ENCODE measurements at regions not wholly inside any gene's neighbourhood (a gene's known extent, or its start where the extent isn't known, plus 50 kb on each side); places are given as distances from the start of the nearest gene placed in this dataset.
"Not testable (repeated sequence)": the region's sequence is repeated elsewhere in the genome, so short reads cannot be mapped to it uniquely, and the experiment has no call there.

DNA sequence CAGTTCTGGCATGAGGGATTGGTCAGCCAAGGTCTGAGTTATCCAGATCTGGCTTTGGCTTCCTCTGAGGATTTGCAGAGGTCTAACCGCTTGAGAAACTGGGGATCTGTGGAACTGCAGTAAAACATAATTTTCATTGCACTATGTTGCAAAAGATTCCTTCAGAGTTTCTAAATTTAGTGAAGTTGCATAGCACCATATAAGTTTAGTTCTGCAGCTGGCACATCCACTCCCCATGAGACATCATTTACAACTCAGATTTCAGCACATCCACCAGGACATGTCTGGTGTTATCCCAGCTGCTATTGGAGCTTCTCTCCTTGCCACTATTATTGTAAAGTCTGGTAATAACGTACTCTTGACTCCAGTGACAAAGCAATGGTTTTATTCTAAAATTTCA is 181.5 kb downstream of the CWF19L2 start:
- DNase-seq: no peak

DNA sequence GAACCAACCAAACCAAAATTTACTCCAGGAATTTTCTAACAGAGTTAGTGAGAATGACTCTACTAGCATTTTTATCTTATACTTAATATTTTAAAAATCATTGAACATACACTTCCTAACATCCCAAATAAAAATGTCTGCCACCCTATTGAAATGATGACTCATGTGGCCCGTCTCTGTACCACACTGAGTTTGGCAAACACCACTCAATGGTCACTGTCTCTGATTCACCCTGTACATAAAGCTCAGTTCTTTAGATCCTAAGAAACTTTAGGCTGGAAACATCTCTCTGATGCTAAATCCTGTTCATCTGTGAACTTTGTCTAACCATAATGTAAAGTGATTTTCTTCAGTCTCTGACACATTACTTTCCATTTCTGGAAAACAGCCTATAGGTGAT is 182.0 kb downstream of the CWF19L2 start:
- no peak for DNase-seq

DNA sequence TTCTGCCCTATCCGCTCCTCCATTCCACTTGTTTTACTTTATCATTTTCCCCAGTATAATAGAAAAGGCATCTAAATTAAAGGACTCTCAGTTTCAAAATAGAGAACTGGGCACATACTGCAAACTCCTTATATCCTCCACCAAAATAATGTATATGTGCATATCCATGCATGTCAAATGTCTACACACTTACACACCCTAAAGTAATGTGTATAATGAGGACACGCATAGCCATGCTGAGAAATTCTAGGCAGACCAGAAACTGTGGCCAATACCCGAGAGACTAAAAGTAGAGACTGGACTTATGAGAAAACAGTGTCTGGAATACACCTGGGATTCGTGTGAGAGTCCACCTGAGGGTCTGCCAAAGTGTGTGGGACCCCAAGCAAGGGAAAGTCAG is 183.5 kb downstream of the CWF19L2 start:
- no peak for DNase-seq

DNA sequence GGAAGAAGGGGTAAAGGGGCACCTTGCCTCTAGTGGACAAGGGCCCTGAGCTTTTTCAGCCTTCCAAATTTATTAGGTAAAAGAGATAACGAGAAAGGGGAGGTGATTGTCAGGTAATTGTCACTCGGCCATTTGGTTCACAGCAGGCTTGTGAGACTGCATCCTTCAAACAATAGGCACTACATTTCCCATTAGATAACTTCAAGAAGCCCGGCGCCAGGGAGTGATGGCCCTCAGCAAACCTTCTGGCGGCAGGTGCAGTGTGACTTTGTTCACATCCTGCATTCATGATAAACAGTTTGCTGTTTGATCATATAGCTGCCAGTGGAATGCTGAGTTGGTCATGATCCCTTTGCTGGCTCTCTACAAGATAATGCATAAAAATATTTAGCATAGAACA is 185.1 kb downstream of the CWF19L2 start:
- no peak for DNase-seq

DNA sequence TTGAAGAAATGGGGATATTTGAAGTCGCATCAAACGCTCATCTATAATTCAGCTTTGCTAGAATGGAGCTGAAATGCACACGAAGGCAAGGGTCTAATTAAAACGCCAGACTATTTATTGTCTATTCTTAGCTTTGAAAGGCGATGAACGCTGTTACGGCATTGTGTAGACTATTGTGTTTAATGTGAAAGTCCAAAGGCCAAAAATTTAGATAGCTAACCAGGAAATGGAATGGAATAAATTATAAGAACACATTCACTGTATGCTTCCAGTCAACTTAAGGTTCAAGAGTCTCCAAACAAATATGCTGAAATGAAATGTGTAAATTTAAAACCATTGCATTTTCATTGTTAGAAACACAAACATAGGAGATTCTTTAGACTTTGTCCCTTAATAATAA is 186.2 kb downstream of the CWF19L2 start:
- no peak for DNase-seq

DNA sequence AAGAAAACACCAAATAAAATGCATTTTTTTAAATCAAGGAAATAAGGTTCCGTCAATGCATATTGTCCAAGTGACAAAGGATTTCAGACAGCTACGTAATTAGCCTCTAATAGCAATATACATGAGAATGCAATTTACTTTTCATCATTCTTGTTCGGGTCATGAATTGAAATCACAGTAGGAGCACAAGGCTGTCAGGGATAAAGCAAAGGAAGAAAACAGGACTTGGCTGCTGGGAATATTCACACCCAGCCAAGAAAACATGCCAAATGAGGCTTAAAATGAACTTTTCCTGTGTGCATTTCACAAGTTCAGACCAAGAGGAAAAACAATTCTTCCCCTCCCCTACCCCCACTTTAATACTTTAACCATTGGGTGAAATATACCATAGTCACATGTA is 188.6 kb downstream of the CWF19L2 start:
- DNase-seq: no peak

DNA sequence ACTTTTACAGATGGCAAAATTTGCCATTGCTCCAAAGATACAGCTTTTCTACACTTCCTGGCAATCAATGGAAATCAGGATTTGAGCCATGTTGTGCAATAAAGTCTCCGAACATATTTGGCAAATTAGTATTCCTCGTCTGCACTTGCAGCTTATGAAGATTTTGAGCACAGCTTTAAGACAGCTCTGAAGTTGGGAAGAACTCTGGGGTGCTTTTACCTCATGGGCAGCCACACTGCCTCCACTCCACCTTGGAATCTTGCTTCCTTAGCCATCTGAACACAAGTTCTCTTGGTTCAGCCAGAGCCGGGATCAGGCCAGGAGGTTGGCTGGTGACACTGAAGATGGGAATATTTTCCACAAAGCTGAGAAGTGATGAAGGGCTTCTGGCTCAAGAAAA is 191.2 kb downstream of the CWF19L2 start:
- DNase-seq: no peak

DNA sequence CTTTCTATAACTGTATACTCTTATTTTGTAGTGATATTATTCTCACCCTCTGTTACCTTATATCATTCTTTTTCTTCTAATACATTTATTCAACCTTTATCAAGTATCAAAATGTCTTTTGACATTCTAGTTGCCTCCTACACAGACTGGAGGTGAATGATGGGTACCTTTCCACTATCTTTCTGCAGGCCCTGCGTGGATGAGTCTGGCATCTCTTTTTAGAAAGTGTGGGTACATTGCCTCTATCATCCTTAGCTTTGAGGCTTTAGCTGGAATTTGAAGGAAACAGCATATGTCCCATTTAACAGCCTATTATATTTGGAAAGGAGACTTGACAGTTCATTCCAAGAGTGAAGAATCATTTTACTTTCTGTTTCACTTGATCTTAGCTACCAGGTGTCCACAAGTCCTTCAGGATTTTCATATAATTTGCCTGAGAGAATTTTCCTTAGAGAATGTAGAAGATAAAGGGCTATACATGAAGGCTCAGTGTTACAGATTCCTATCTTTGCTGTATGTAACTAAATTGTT is 192.0 kb downstream of the CWF19L2 start:
- DNase-seq: no peak

DNA sequence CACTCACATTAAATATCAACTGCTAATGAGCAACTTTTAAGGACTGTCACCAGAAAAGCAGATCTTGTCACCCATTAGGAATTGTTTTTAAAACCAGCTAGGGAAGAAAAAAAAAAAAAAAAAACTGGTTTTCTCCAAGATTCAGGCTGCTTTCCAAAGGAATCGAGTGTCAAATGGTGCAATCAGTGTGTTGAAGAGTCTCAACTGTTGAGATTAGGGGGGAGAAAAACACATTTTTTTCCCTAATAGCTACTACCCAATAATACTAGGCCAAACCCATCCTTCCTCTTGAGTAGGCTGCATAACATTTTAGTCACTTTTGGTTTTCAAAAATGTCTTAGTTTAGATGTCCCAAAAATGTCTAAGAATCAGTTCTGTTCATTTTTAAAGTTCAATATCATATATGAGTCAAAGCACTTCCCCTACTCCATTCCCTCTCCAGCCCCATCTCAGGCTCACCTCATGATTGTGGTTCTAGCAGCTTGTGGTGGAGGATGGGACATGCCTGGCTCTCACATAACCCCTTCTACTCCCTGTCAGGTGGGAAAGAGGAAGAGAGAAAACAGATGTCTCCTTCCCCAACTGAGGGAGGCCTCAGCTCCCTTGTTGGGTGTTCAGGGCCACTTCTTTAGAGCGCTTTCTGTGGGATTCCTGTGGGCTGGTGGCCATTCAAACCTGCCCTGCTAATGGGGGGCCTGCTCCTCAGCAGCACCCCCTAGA is 193.6 kb downstream of the CWF19L2 start:
- DNase-seq: no peak

DNA sequence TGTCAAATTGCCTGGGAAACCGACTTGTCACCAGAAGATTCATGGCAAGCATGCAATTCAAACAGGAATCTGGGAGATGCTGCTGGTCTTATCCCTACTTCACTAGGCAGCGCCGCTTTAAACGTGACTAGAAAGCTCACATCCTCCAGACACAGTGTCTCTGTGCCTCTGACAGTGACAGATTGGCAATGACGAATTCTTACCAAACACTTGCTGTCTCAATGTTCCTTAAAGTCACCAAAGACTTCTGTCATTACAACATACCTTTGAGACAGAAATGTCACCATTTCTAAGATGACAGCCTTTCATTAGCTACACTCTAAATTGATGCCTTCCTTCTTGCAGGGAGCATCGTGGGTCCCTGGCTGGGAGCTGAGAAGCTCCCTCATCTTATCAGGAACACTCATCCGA is 197.8 kb downstream of the CWF19L2 start:
- DNase-seq: no peak

DNA sequence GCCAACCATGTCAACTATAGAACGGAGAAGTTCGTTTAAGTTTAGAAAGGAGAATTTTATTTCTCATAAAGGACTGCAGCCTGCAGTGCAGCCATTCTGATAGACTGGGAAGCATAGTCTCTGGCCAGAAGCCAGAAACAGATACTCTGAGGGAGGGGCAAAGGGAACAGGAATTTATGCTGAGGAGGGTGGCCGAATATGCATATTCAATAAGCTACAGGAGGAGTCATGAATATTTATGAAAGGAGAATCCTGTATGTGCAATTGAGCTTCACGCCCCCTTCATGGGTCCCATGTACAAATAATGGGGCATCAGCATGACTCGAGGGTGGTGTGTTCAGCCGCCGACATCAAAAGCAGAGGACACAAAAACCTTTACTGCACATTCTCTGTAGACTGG is 199.9 kb downstream of the CWF19L2 start:
- DNase-seq: no peak

DNA sequence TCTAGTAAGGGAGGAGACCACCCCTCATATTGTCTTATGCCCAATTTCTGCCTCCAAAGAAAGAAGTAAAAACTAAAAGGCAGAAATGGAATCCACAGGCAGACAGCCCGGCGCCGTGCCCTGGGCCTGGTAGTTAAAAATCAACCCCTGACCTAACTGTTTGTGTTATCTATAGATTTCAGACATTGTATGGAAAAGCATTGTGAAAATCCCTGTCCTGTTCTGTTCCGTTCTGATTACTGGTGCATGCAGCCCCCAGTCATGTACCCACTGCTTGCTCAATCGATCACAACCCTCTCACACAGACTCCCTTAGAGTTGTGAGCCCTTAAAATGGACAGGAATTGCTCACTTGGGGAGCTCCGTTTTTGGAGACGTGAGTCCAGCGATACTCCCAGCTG is 204.0 kb downstream of the CWF19L2 start:
- DNase-seq: not testable (repeated sequence)

DNA sequence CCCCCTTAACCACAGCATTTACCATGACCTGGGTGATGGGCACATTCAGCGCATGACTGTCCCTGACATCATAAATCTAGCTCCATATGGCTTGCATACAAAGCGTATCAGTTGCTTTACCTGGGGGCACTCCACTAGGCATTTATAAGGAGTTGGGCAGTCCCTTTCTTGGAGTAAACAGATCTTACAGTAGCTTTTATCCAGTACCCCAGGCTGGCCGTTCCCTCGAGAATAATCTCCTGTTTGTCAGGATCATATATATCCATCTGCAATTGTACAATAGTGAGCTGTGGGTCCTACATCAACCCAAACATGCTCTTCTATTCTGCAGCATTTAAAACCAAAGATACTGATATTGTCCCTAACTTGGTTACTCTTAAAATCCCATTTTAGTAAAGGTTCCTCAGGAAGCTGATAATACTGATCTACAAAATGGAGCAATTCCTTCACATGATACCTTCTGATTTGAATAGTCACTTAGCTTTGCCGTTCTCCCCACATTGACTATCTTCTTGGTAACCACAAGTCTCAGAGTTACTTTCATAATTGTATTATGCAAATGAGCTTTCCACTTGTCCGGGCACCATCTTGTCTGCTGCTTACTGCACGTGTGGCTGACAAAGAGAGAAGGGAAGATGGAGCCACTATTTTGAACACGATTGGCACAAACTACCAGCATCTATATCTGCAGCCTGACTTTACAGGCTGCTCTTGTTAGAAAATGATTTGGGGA is 205.0 kb downstream of the CWF19L2 start:
- DNase-seq: no peak

DNA sequence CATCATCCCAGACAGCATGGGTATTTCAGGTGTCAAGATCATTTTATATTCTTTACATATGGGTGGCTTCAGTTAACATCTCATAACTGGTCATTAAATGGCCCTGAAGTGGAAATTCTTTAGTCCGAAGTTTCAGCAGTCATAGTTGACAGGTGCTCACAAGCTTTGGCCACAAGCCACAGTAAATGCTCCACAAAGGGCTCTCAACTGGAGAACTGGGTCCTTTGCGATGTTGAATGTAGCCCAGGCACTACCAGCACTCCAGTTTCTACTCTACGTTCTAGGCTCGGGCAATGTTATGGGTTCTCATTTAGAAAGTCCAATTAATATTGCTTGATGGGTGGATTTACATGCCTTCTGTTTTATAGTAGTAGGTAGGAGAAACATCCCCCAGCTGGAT is 206.3 kb downstream of the CWF19L2 start:
- no peak for DNase-seq

DNA sequence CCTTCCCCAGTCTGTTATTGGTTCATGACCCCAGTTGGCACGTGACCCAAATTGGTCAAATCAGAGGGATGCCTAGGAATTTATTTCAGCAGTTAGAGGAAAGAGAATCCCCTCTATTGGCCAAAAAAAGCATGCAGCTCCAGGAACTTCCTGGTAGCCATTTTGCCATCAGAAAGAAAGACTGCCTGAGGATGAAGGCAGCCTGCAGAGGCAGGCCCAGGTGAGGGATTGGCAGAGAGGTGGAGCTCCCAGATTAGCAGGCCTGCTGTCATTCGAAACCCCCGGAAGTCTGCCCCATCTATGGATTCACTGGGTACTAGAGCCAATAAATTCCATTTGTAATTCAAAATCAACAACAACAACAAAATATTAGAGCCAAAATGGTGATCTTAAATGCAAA is 207.6 kb downstream of the CWF19L2 start:
- DNase-seq: no peak

DNA sequence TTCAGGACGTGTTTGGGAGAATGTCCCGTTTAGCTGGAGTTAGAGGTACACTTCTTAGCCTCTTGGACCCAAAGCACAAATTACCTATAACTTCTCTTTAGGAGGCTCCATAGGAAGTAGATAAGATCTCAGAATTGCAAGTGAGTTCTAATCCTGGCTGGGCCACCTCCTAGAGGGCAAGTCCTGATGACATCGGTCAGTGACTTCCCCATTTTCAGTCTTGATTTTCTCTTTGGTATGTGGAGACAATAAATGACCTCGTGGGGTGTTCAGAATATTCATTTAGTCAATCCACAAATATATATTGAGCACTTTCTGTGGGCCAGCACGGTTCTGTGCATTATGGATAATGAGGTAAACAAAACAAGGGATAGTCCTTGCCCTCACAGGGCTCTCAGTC is 208.6 kb downstream of the CWF19L2 start:
- no peak for DNase-seq

DNA sequence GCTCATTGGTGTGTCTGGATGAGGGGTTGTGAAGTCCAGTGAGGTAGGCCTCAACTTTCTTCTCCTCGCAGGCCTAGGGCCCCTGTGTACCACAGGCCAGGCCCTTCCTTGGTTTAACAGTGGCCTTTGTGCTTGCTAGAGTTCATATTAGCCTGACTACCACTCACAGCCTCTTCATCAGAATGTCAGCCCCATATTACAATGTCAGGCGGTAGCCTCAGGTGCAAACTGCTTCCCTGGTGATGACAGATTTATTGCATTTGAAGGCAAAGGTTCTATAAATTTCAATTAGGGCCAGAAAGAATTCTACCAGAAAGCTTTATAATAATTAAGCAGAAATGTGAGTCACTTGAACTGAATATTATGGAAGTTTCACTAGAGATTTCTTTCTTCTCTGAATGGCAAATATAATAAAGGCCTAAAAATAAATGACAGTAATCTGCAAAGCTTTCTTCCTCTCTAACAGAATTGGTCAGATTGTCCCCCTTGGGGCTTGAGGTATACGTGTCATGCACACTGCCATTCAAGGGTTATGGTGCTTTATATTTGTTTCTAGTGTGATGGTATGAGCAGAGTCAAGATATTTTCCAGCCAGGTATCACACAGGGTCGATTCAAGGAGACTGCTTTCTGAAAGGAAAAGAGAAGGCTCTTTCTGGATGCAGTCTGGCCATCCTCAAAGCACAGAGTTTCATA is 210.3 kb downstream of the CWF19L2 start:
- no peak for DNase-seq

DNA sequence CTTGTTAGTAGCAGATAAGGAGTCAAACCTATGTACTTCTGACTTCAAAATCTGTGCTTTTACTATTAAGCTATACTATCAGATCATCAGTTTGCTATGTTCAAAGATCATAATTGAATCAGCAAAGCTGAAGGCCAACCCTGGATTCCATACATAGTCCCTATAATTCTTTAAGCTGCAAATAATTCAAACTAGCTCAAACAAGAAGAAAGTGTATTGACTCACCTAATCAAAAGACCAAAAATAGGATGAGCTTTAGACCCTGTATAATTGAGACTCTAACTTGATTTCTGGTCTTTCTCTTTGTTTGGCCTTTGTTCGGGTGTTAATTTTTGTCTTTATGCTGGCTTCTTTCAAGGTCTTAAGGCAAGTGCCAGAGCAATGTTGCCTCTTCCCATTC is 213.7 kb downstream of the CWF19L2 start:
- DNase-seq: no peak

DNA sequence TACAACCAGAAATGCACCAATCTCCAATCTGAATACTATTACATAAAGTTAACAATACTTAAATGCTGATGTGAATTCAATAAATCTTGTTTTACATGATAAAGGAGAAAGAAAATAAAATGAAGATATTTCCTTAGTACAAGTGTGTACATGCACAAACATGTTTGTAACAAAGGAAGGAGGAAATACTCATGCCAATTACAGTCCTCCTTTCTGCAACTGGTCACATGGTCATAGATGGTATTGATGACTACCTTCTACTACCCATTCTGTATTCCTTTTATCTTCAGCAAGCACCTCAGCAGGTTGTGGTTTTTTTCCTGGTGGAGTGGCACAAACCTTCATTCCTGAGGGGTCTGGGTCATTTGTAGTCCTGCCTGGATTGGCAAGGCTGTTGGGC is 214.2 kb upstream of the GUCY1A2 start:
- DNase-seq: no peak

DNA sequence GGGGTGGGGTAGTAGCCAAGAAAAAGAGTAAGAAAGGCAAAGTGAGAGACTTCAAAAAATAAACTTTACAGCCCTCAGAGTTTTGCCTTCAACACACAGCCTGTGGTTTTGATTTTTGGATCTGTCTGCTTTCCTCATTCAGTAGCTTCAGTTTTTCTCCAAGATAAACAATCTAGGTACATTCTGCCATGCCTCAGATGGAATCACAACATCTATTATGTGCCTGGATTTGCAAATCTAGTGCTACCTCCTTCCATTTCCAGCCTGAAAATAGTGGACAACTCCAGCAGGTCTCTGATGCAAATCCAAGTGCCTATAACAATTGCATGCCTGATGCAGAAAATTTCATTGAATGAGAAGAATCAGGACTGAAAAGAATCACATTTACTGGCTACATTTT is 206.6 kb upstream of the GUCY1A2 start:
- no peak for DNase-seq

DNA sequence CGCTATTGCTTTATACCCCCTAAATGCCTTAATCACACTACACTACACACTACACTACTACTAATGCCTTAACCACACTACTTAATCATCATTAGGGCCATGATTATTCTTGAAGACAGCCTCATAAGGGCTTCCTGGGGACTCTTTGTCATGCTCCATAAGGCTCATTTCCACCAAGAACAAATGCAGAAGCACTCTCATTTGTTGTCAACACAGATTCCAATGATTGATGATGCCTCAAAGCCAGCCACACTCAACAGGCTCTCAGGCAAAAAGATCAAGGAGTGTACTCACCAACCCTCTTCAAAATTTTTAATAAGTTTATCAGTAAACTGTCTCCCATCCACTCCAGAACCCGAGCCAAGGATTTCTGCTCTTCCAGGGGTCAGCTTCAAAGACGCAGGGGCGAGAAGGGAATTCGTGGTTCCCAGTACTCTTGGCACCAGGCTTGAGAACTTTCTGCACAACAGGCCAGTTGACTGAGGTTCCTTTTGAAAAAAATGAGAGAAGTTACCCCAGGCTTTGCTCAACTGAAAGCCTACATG is 204.7 kb upstream of the GUCY1A2 start:
- no peak for DNase-seq

DNA sequence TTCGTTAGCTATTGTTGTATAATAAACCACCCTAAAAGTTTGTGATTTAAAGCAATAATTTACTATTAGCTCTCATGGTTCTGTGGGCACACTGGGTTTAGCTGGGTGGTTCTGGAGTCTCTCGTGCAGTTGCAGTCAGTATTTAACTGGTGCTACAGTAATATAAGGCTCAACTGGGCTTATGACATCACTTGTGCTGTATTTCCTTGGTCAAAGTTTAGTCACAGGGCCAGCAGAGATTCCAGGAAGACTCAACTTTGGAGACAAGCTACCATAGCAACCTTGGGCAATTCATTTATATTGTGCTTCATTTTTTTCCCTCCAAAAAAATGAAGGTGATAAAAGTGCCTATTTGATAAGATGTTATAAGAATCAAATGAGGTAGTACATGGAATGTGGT is 204.2 kb upstream of the GUCY1A2 start:
- no peak for DNase-seq

DNA sequence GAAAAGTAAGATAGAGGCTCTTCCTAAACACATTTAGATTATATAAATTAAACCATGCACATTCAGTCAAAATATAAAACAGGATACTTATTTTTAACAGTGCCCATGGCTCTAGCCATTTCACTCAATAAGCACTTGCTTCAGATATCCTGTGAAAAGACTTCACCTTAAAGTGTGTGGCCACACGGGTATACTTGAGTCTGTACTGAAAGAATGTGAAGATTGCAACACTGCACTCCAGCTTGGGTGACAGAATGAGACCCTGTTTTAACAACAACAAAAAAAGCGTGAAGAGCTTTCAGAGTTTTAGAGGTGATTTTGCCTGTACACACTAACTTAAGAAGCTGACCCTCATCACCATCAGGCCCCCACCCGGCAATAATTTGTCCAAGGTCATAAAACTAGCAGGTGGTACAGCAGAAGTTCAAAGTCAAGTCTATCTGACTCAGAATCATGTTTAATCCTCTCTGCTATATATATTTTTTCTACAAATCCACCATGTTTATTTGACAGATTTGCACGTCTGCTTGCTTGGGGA is 203.5 kb upstream of the GUCY1A2 start:
- DNase-seq: no peak
